SH-SY5Y (cell line): ENCODE measurements at regions not wholly inside any gene's neighbourhood (a gene's known extent, or its start where the extent isn't known, plus 50 kb on each side); places are given as distances from the start of the nearest gene placed in this dataset.

Experiments used
- GATA2 ChIP-seq: IDR thresholded peaks from 2 replicates; pipeline ENCODE4 v1.6.1; 2011; ENCODE audit warnings: mild to moderate bottlenecking, low read depth, low read length
- GATA3 ChIP-seq: IDR thresholded peaks from 2 replicates; pipeline ENCODE4 v1.6.1; 2011; ENCODE audit warnings: low read depth, mild to moderate bottlenecking, low read length, moderate library complexity

DNA sequence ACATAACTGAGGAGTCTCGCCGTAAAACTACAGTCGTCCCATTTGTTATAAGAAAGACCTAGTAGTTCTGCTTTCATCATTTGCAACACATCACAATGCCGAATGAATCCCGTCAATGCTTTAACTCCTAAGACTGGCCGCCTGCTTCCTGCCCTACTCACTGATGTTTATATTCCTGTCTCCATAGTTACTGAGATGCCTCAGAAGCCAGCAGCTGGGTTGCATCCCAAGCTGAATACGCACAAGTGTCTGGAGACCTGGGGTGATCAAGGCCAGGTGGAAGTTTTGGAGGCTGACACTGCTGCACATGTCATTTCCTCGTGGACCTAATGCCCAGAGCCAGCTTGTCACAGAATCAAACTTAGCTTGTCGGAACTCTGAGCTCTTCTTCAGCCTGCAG, 95.2 kb upstream of the UBE2E1 start:
- no peak for TF ChIP-seq GATA2
- no peak for TF ChIP-seq GATA3
